GM13976 (cell line): ENCODE measurements at regions not wholly inside any gene's neighbourhood (a gene's known extent, or its start where the extent isn't known, plus 50 kb on each side); places are given as distances from the start of the nearest gene placed in this dataset.
A peak's percentile ranks its signal among the peaks of the same experiment; 100 is the strongest.

Experiments
- DNase-seq: peaks from one replicate; pipeline ENCODE4 v3.0.0; 2012; ENCODE audit warnings: low spot score
- CTCF ChIP-seq: IDR thresholded peaks from 2 replicates; pipeline ENCODE4 v1.5.1; 2012; ENCODE audit warnings: borderline replicate concordance, mild to moderate bottlenecking; ENCODE audit not compliant: insufficient read depth; ENCODE audit errors: extremely low read depth, missing control alignments, control extremely low read depth
- in situ Hi-C: fragments of 300-500 bp; cut with MboI; formaldehyde crosslinking; loops from one replicate; pipeline ENCODE4 v1.12.0; 2022; ENCODE audit warnings: low sequenced_read_pairs, mixed read lengths, inconsistent platforms; ENCODE audit not compliant: unreplicated experiment

GRCh38 chr1:30452170-30452569 is 271.2 kb downstream of the MATN1 start:
- DNase-seq = no peak
- in situ Hi-C loops = no loop called here

GRCh38 chr1:30451532-30452125 is 271.8 kb downstream of the MATN1 start:
- DNase-seq = peak; percentile 9
- TF ChIP-seq CTCF = no peak
- in situ Hi-C loops = no loop called here

More at GRCh38 chr1:30452170-30452569, 271.2 kb downstream of the MATN1 start:
- TF ChIP-seq CTCF = no peak

GRCh38 chr1:30450818-30451233 is 272.6 kb downstream of the MATN1 start:
- no peak for DNase-seq
- TF ChIP-seq CTCF = no peak
- in situ Hi-C loops = no loop called here

GRCh38 chr1:30450148-30450817 is 273.1 kb downstream of the MATN1 start:
- no peak for DNase-seq
- TF ChIP-seq CTCF = no peak
- in situ Hi-C loops = no loop called here

GRCh38 chr1:30449428-30450147 is 273.8 kb downstream of the MATN1 start:
- in situ Hi-C loops = no loop called here
- no peak for DNase-seq
- no peak for TF ChIP-seq CTCF

GRCh38 chr1:30449003-30449402 is 274.4 kb downstream of the MATN1 start:
- in situ Hi-C loops = no loop called here
- no peak for DNase-seq

More at GRCh38 chr1:30449003-30449402, 274.4 kb downstream of the MATN1 start:
- TF ChIP-seq CTCF = no peak
